PC-9 (cell line): ENCODE measurements at regions not wholly inside any gene's neighbourhood (a gene's known extent, or its start where the extent isn't known, plus 50 kb on each side); places are given as distances from the start of the nearest gene placed in this dataset.

ENCODE experiments used
- EZH2 ChIP-seq: fragments of 200-600 bp; sonication (generic); IDR thresholded peaks from 2 replicates; pipeline ENCODE4 v1.8.0; 2017; ENCODE audit warnings: antibody characterized with exemption, low read depth
- TF ChIP-seq, protein P1 (sequence below): fragments of 200-600 bp; sonication (generic); conservative IDR thresholded peaks from 2 replicates; pipeline ENCODE4 v1.6.1; 2017; ENCODE audit warnings: mixed run types, antibody characterized with exemption, mild to moderate bottlenecking, moderate library complexity

DNA sequence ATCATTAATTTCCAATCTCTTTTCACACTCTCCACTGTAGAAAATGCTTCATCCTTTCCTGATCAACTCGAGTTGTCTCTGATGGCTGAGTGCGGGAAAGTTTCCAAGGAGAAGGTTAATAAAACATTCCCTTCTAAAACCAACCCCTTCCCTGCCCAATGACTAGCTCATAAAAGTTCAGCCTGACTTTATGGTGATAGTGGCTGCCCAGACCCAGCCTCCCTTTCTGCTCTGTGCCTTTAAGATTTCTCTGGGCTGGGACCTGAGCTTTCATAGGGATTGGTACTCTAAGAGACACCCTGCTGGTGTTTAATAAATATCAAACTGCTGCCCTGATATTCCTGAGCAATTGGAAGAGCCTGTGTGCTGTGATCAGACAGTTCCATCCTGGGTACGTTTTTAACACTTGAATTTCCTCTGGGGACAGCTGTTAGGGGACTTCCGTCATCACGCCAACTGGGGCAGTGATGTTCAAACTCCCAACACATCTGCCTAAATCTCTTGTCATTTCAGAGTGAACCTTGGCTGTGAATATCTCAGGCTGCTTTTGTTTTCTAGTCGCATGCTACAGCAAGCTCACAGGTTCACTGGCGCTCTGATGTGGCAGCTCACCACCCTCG lies 195.0 kb upstream of the KIRREL3 start:
- TF ChIP-seq, protein P1, sequence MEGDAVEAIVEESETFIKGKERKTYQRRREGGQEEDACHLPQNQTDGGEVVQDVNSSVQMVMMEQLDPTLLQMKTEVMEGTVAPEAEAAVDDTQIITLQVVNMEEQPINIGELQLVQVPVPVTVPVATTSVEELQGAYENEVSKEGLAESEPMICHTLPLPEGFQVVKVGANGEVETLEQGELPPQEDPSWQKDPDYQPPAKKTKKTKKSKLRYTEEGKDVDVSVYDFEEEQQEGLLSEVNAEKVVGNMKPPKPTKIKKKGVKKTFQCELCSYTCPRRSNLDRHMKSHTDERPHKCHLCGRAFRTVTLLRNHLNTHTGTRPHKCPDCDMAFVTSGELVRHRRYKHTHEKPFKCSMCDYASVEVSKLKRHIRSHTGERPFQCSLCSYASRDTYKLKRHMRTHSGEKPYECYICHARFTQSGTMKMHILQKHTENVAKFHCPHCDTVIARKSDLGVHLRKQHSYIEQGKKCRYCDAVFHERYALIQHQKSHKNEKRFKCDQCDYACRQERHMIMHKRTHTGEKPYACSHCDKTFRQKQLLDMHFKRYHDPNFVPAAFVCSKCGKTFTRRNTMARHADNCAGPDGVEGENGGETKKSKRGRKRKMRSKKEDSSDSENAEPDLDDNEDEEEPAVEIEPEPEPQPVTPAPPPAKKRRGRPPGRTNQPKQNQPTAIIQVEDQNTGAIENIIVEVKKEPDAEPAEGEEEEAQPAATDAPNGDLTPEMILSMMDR, result no peak
- no peak for TF ChIP-seq EZH2
